ENCODE measurements at regions not wholly inside any gene's neighbourhood (a gene's known extent, or its start where the extent isn't known, plus 50 kb on each side); places are given as distances from the start of the nearest gene placed in this dataset.

GRCh38 chr11:116276051-116277044, 496.4 kb downstream of the BUD13 start (continued):
- TF ChIP-seq ZNF142 (CRISPR knock-in tag; IDR thresholded peaks at IDR 0.05) (no peak), ZNF674 (CRISPR knock-in tag; IDR thresholded peaks at IDR 0.05; ENCODE audit: low read depth) (no peak), CENPT (CRISPR knock-in tag; IDR thresholded peaks at IDR 0.05; ENCODE audit: low read depth) (no peak), KDM2A (CRISPR knock-in tag; IDR thresholded peaks at IDR 0.05; ENCODE audit: borderline replicate concordance, low read depth) (peak; percentile 59; the same call in 1 of the 2 replicates), KAT8 (CRISPR knock-in tag; IDR thresholded peaks at IDR 0.05) (0 out of 2 replicates have a peak, but pooled peaks have one; percentile 30), MIER2 (CRISPR knock-in tag; IDR thresholded peaks at IDR 0.05) (0 out of 2 replicates have a peak, but pooled peaks have one; percentile 34), SKI (IDR thresholded peaks at IDR 0.05; ENCODE audit: partially characterized antibody) (peak; percentile 12), REPIN1 (CRISPR knock-in tag; IDR thresholded peaks at IDR 0.05; ENCODE audit: borderline replicate concordance, low read depth) (peak; percentile 52; the same call in 1 of the 2 replicates), HNRNPK (IDR thresholded peaks at IDR 0.05; ENCODE audit: low read depth, low read length, poor library complexity, severe bottlenecking) (no peak), ZNF33B (CRISPR knock-in tag; IDR thresholded peaks at IDR 0.05) (no peak), ZNF18 (CRISPR knock-in tag; IDR thresholded peaks at IDR 0.05; ENCODE audit: insufficient replicate concordance) (no peak), NFE2 (CRISPR knock-in tag; IDR thresholded peaks at IDR 0.05) (no peak), HOMEZ (CRISPR knock-in tag; IDR thresholded peaks at IDR 0.05; ENCODE audit: low read depth) (peak; percentile 44; the same call in 1 of the 2 replicates), HMGA1 (CRISPR knock-in tag; conservative IDR thresholded peaks at IDR 0.05) (no peak), FOXK1 (CRISPR knock-in tag; IDR thresholded peaks at IDR 0.05; ENCODE audit: borderline replicate concordance, low read depth) (0 out of 2 replicates have a peak, but pooled peaks have one; percentile 17), YEATS2 (CRISPR knock-in tag; IDR thresholded peaks at IDR 0.05; ENCODE audit: borderline replicate concordance) (no peak), ZFY (CRISPR knock-in tag; IDR thresholded peaks at IDR 0.05) (peak; percentile 47; the same call in 1 of the 2 replicates), ZNF576 (CRISPR knock-in tag; IDR thresholded peaks at IDR 0.05) (no peak), PLRG1 (conservative IDR thresholded peaks at IDR 0.05) (no peak), ZNF788 (CRISPR knock-in tag; IDR thresholded peaks at IDR 0.05; ENCODE audit: borderline replicate concordance) (peak; percentile 24; the same call in 1 of the 2 replicates)

All from HepG2 (cell line).